H1 (cell line): ENCODE measurements at regions not wholly inside any gene's neighbourhood (a gene's known extent, or its start where the extent isn't known, plus 50 kb on each side); places are given as distances from the start of the nearest gene placed in this dataset.

Experiments
- CTCF ChIA-PET: fragments of 300-600 bp; sonication (Branson Sonifier 250); formaldehyde crosslinking; loops from one replicate; lab custom pipeline; 2021; ENCODE audit not compliant: partially characterized antibody; lab: Charles Lee
- POLR2A ChIA-PET: fragments of 300-600 bp; sonication (Branson Sonifier 250); formaldehyde crosslinking; loops from one replicate; lab custom pipeline; 2021; ENCODE audit warnings: inconsistent platforms; ENCODE audit not compliant: partially characterized antibody; lab: Charles Lee
- DNase-seq, 2 experiments: peaks; one replicate each; pipeline versions ENCODE4 v3.0.0 to v3.0.0-alpha.2; 2010 to 2022; ENCODE audit warnings: low spot score in 2 of 2, low read depth in 1 of 2, mixed read lengths in 1 of 2
- FAIRE-seq: peaks from 2 replicates; lab custom pipeline; 2011; peaks lifted over from hg19 to GRCh38; lab: Jason Lieb, UNC
- H2AFZ ChIP-seq: 2 replicates; pipeline ENCODE4 v1.8.1; 2012; ENCODE audit warnings: low read length, inconsistent platforms
- H2AK5ac ChIP-seq: 2 replicates; pipeline ENCODE4 v1.6.1; 2013; ENCODE audit warnings: low read depth, low read length
- H2BK120ac ChIP-seq: replicated peaks from 2 replicates; pipeline ENCODE3; 2013; ENCODE audit warnings: low read depth, low read length, inconsistent platforms
- H2BK12ac ChIP-seq: 2 replicates; pipeline ENCODE4 v1.6.1; 2013; ENCODE audit warnings: low read depth, low read length
- H2BK15ac ChIP-seq: 2 replicates; pipeline ENCODE4 v1.6.1; 2013; ENCODE audit warnings: low read length
- H2BK20ac ChIP-seq: 2 replicates; pipeline ENCODE4 v1.6.1; 2013; ENCODE audit warnings: low read length
- H2BK5ac ChIP-seq: 2 replicates; pipeline ENCODE4 v1.6.1; 2013; ENCODE audit warnings: low read depth, low read length
- H3K14ac ChIP-seq: 2 replicates; pipeline ENCODE4 v1.6.1; 2013; ENCODE audit warnings: inconsistent platforms; ENCODE audit not compliant: insufficient read length
- H3K18ac ChIP-seq: 2 replicates; pipeline ENCODE4 v1.6.1; 2013; ENCODE audit warnings: low read length; ENCODE audit errors: extremely low read depth
- H3K23ac ChIP-seq: 2 replicates; pipeline ENCODE4 v1.6.1; 2013; ENCODE audit warnings: inconsistent platforms; ENCODE audit not compliant: insufficient read length
- H3K23me2 ChIP-seq: 2 replicates; pipeline ENCODE4 v1.6.1; 2013; ENCODE audit warnings: low read depth, low read length
- H3K27ac ChIP-seq: 2 replicates; pipeline ENCODE4 v1.6.1; 2011; ENCODE audit warnings: low read depth, low read length, inconsistent platforms
- H3K27me3 ChIP-seq, 4 experiments: replicated peaks in 1 of 4; 1 replicate in 1 of 4; 2 replicates in 3 of 4; pipeline versions ENCODE4 v1.6.1 to v1.8.1; 2011 to 2013; ENCODE audit warnings: low read length in 3 of 4, mild to moderate bottlenecking in 3 of 4, inconsistent platforms in 2 of 4, mixed read lengths in 2 of 4, moderate library complexity in 1 of 4; ENCODE audit not compliant: control insufficient read depth in 3 of 4, insufficient read depth in 3 of 4; ENCODE audit errors: extremely low read depth in 1 of 4
- H3K36me3 ChIP-seq, 4 experiments: 2 replicates each; pipeline versions ENCODE4 v1.6.1 to v1.8.1; 2011 to 2013; ENCODE audit warnings: mild to moderate bottlenecking in 4 of 4, low read length in 3 of 4, moderate library complexity in 2 of 4, control low read depth in 1 of 4, inconsistent platforms in 1 of 4; ENCODE audit not compliant: insufficient read depth in 4 of 4, control insufficient read depth in 2 of 4
- H3K4ac ChIP-seq: replicated peaks from 2 replicates; pipeline ENCODE3; 2013; ENCODE audit warnings: low read length, low read depth, mixed read lengths, inconsistent platforms; ENCODE audit not compliant: insufficient read length
- H3K4me1 ChIP-seq, 4 experiments: replicated peaks in 1 of 4; 1 replicate in 1 of 4; 2 replicates in 3 of 4; pipeline versions ENCODE4 v1.6.1 to v1.8.1; 2011 to 2013; ENCODE audit warnings: low read length in 3 of 4, inconsistent platforms in 2 of 4, mixed read lengths in 1 of 4; ENCODE audit not compliant: insufficient read depth in 4 of 4, control insufficient read depth in 3 of 4
- H3K4me2 ChIP-seq, 2 experiments: 2 replicates each; pipeline versions ENCODE4 v1.6.1 to v1.8.1; 2011 to 2013; ENCODE audit warnings: low read depth in 2 of 2, low read length in 2 of 2, control low read depth in 1 of 2, inconsistent platforms in 1 of 2, mild to moderate bottlenecking in 1 of 2; ENCODE audit not compliant: insufficient read depth in 1 of 2
- H3K4me3 ChIP-seq, 4 experiments: fragments of 200-600, 300-600 bp in 1 of 4; sonication (generic), shearing (Covaris generic), sonication (Bioruptor Twin) in 1 of 4; 2 replicates each; pipeline versions ENCODE4 v1.5.1 to v1.8.1; 2011 to 2016; ENCODE audit warnings: low read length in 4 of 4, low read depth in 3 of 4, control low read depth in 2 of 4, inconsistent platforms in 2 of 4, mild to moderate bottlenecking in 2 of 4, mixed read lengths in 1 of 4, moderate library complexity in 1 of 4; ENCODE audit not compliant: insufficient read depth in 2 of 4; ENCODE audit errors: extremely low read depth in 1 of 4
- H3K56ac ChIP-seq: replicated peaks from 2 replicates; pipeline ENCODE3; 2013; ENCODE audit warnings: low read depth, mild to moderate bottlenecking, mixed read lengths, low read length, inconsistent platforms; ENCODE audit not compliant: insufficient read length
- H3K79me1 ChIP-seq: 2 replicates; pipeline ENCODE4 v1.6.1; 2013; ENCODE audit warnings: low read depth, low read length, control low read depth
- H3K79me2 ChIP-seq, 2 experiments: 2 replicates each; pipeline versions ENCODE4 v1.6.1 to v1.8.1; 2012 to 2013; ENCODE audit warnings: low read length in 2 of 2, mild to moderate bottlenecking in 2 of 2, inconsistent platforms in 1 of 2; ENCODE audit not compliant: insufficient read depth in 2 of 2, control insufficient read depth in 1 of 2
- H3K9ac ChIP-seq, 4 experiments: replicated peaks in 1 of 4; 1 replicate in 1 of 4; 2 replicates in 3 of 4; pipeline versions ENCODE4 v1.6.1 to v1.8.1; 2011 to 2013; ENCODE audit warnings: low read depth in 3 of 4, low read length in 3 of 4, control low read depth in 2 of 4, mild to moderate bottlenecking in 2 of 4, moderate library complexity in 2 of 4, inconsistent platforms in 1 of 4; ENCODE audit errors: extremely low read depth in 1 of 4
- H3K9me3 ChIP-seq, 2 experiments: 2 replicates each; pipeline versions ENCODE4 v1.6.1 to v1.8.1; 2012 to 2013; ENCODE audit warnings: mild to moderate bottlenecking in 2 of 2, moderate library complexity in 2 of 2, control low read depth in 1 of 2, inconsistent platforms in 1 of 2, low read depth in 1 of 2, low read length in 1 of 2, mixed read lengths in 1 of 2; ENCODE audit not compliant: insufficient read depth in 2 of 2
- H4K20me1 ChIP-seq, 2 experiments: replicated peaks in 1 of 2; 2 replicates each; pipeline versions ENCODE3 to v1.8.1; 2011 to 2013; ENCODE audit warnings: inconsistent platforms in 2 of 2, low read length in 2 of 2, mild to moderate bottlenecking in 1 of 2; ENCODE audit not compliant: insufficient read depth in 2 of 2, control insufficient read depth in 1 of 2
- H4K5ac ChIP-seq: 2 replicates; pipeline ENCODE4 v1.6.1; 2013; ENCODE audit warnings: low read length, low read depth, mixed read lengths, inconsistent platforms; ENCODE audit not compliant: insufficient read length
- H4K8ac ChIP-seq: 2 replicates; pipeline ENCODE4 v1.8.0; 2013; ENCODE audit warnings: mild to moderate bottlenecking, moderate library complexity, low read length, inconsistent platforms; ENCODE audit not compliant: insufficient read depth; ENCODE audit errors: extremely low read depth
- H4K91ac ChIP-seq: replicated peaks from 2 replicates; pipeline ENCODE3; 2013; ENCODE audit warnings: low read length, mixed read lengths, inconsistent platforms; ENCODE audit not compliant: insufficient read length
- ASH2L ChIP-seq: fragments of 200-600, 300-600 bp; sonication (generic); IDR thresholded peaks from one replicate; pipeline ENCODE4 v1.7.1; 2017; ENCODE audit warnings: low read length
- BACH1 ChIP-seq: IDR thresholded peaks from 2 replicates; pipeline ENCODE4 v1.6.1; 2012; ENCODE audit warnings: low read length, improper control_type of control experiment
- CEBPB ChIP-seq: IDR thresholded peaks from 2 replicates; pipeline ENCODE4 v1.6.1; 2012; ENCODE audit warnings: low read depth, low read length
- CHD1 ChIP-seq: IDR thresholded peaks from 2 replicates; pipeline ENCODE4 v1.6.1; 2012; ENCODE audit warnings: low read depth, low read length, improper control_type of control experiment
- CHD2 ChIP-seq: IDR thresholded peaks from 2 replicates; pipeline ENCODE4 v1.6.1; 2012; ENCODE audit warnings: low read length, improper control_type of control experiment
- CREB1 ChIP-seq: IDR thresholded peaks from 2 replicates; pipeline ENCODE4 v1.6.1; 2012; ENCODE audit warnings: inconsistent platforms
- CTBP2 ChIP-seq: IDR thresholded peaks from 2 replicates; pipeline ENCODE4 v1.7.0; 2011; ENCODE audit warnings: borderline replicate concordance, mild to moderate bottlenecking, moderate library complexity, mixed read lengths, low read length; ENCODE audit not compliant: insufficient read depth, insufficient read length
- KDM4A ChIP-seq: IDR thresholded peaks from one replicate; pipeline ENCODE4 v1.7.1; 2012; ENCODE audit warnings: low read depth, mild to moderate bottlenecking, moderate library complexity, low read length, inconsistent platforms; ENCODE audit not compliant: severe bottlenecking
- KDM5A ChIP-seq: fragments of 200-600 bp; IDR thresholded peaks from 2 replicates; pipeline ENCODE4 v1.7.1; 2012; ENCODE audit warnings: mild to moderate bottlenecking, low read length, inconsistent platforms, mixed read lengths
- MAX ChIP-seq: IDR thresholded peaks from 2 replicates; pipeline ENCODE4 v1.6.1; 2012; ENCODE audit warnings: inconsistent platforms
- POLR2AphosphoS5 ChIP-seq: IDR thresholded peaks from 2 replicates; pipeline ENCODE4 v1.6.1; 2011; ENCODE audit warnings: low read depth, low read length
- SIX5 ChIP-seq: IDR thresholded peaks from 2 replicates; pipeline ENCODE4 v1.6.1; 2011; ENCODE audit warnings: mild to moderate bottlenecking, low read depth, low read length
- SUZ12 ChIP-seq: fragments of 200-600 bp; sonication (generic); IDR thresholded peaks from 2 replicates; pipeline ENCODE4 v1.6.1; 2012; ENCODE audit warnings: mild to moderate bottlenecking, inconsistent platforms, low read length, moderate library complexity, mixed read lengths
- TBP ChIP-seq: IDR thresholded peaks from 2 replicates; pipeline ENCODE4 v1.6.1; 2011; ENCODE audit warnings: low read depth, low read length, improper control_type of control experiment
- TCF12 ChIP-seq: IDR thresholded peaks from 2 replicates; pipeline ENCODE4 v1.6.1; 2011; ENCODE audit warnings: low read depth, mild to moderate bottlenecking, low read length
- WGBS, 2 experiments: shearing (Covaris generic) in 1 of 2; methylation state at CpG; one replicate each; pipeline versions ENCODE4 v1.1.6 to v1.1.7; 2013 to 2015; ENCODE audit warnings: low lambda C conversion rate in 2 of 2, mixed read lengths in 2 of 2, inconsistent platforms in 1 of 2, low coverage in 1 of 2, missing lambda C conversion rate in 1 of 2; ENCODE audit not compliant: insufficient replicate concordance in 2 of 2, insufficient coverage in 1 of 2, insufficient read length in 1 of 2; ENCODE audit errors: extremely low coverage in 1 of 2, missing lambda C conversion rate in 1 of 2; 5-methylcytosine and 5-hydroxymethylcytosine counted together
- TF ChIP-seq, protein P1 (sequence below): IDR thresholded peaks from 2 replicates; pipeline ENCODE4 v1.6.1; 2011; ENCODE audit warnings: low read depth, mild to moderate bottlenecking, low read length; ENCODE audit not compliant: insufficient read depth

- no peaks in the 10 kb centered on the region for H3K79me1 ChIP-seq
- H3K27ac ChIP-seq: no peak overlapping the region
- no peak overlapping the region for H4K91ac ChIP-seq
- TF ChIP-seq CTBP2 (no peak), CEBPB (no peak), CHD2 (no peak), TBP (no peak), ASH2L (no peak), POLR2AphosphoS5 (no peak), SUZ12 (no peak), MAX (no peak), KDM4A (no peak), CHD1 (no peak), CREB1 (no peak), KDM5A (no peak), SIX5 (no peak), TCF12 (no peak), BACH1 (no peak)
- TF ChIP-seq, protein P1, sequence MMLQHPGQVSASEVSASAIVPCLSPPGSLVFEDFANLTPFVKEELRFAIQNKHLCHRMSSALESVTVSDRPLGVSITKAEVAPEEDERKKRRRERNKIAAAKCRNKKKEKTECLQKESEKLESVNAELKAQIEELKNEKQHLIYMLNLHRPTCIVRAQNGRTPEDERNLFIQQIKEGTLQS: no peak
- H2BK12ac ChIP-seq: no peak overlapping the region
- FAIRE-seq (no peak), DNase-seq (no peak)
- no peaks in the 10 kb centered on the region for H3K4me1 ChIP-seq
- H2BK5ac ChIP-seq: no peak overlapping the region
- H3K14ac ChIP-seq: no peak overlapping the region
- no peak overlapping the region for H2BK15ac ChIP-seq
- no peak overlapping the region for H2AFZ ChIP-seq
- H3K4me3 ChIP-seq: no peak overlapping the region
- no peaks in the 10 kb centered on the region for H4K20me1 ChIP-seq
- H2BK20ac ChIP-seq: no peak overlapping the region
- no peaks in the 10 kb centered on the region for H3K9me3 ChIP-seq
- no peak overlapping the region for H4K8ac ChIP-seq
- no peaks in the 10 kb centered on the region for H3K79me2 ChIP-seq
- H3K9ac ChIP-seq: no peak overlapping the region
- H2BK120ac ChIP-seq: no peak overlapping the region
- H4K5ac ChIP-seq: no peak overlapping the region
- H3K4ac ChIP-seq: no peak overlapping the region
- H3K18ac ChIP-seq: no peak overlapping the region
- no peak overlapping the region for H3K56ac ChIP-seq
- WGBS, 2 experiments: 97% methylated on average over 2 of the region's 2 CpGs; no CpG with 5 or more reads in 1 of the 2 experiments
- H3K27me3 ChIP-seq: no peaks in the 10 kb centered on the region
- no peaks in the 10 kb centered on the region for H3K36me3 ChIP-seq
- ChIA-PET CTCF (interaction anchor here (1.8 kb wide), 1 partner anchor 64 kb away, joined by 6 read pairs; no protein-coding TSS in a partner anchor), POLR2A (no interaction called here)
- no peak overlapping the region for H3K4me2 ChIP-seq
- no peak overlapping the region for H3K23ac ChIP-seq
- H3K23me2 ChIP-seq: no peaks in the 10 kb centered on the region
- no peak overlapping the region for H2AK5ac ChIP-seq
Observed at GRCh38 chr1:118397496-118397859, 212.4 kb upstream of the SPAG17 start.
